Activated naive CD8-positive, alpha-beta T cell treated with anti-CD3 and anti-CD28 coated beads, Interleukin-2, amount 10 ng/mL, durations not matched to agents 7 days and 5 days (primary cell): ENCODE measurements at regions not wholly inside any gene's neighbourhood (a gene's known extent, or its start where the extent isn't known, plus 50 kb on each side); places are given as distances from the start of the nearest gene placed in this dataset.

Experiments
- ATAC-seq: fragments of 150-1000 bp; cut with Tn5 transposase; one replicate; pipeline ENCODE4 v1.10.0; 2021; ENCODE audit warnings: low read depth, moderate library complexity
- POLR2A ChIA-PET: fragments of 350-600 bp; sonication (Branson Sonifier 250); formaldehyde crosslinking; loops from one replicate; lab custom pipeline; 2021; ENCODE audit warnings: antibody characterized with exemption; lab: Charles Lee
- DNase-seq: peaks from one replicate; pipeline ENCODE4 v3.0.0; 2021
- H3K27ac Mint-ChIP-seq: one replicate; pipeline ENCODE4 v1.8.0; 2022; ENCODE audit warnings: mild to moderate bottlenecking, mixed read lengths
- H3K27me3 Mint-ChIP-seq: one replicate; pipeline ENCODE4 v1.8.0; 2022; ENCODE audit warnings: mild to moderate bottlenecking, moderate library complexity, mixed read lengths
- H3K36me3 Mint-ChIP-seq: one replicate; pipeline ENCODE4 v1.8.0; 2021; ENCODE audit warnings: mild to moderate bottlenecking, mixed read lengths
- H3K4me1 Mint-ChIP-seq: one replicate; pipeline ENCODE4 v1.8.0; 2021; ENCODE audit warnings: mixed read lengths
- H3K4me3 Mint-ChIP-seq: one replicate; pipeline ENCODE4 v1.8.0; 2022; ENCODE audit warnings: mild to moderate bottlenecking, moderate library complexity, mixed read lengths
- H3K9me3 Mint-ChIP-seq: one replicate; pipeline ENCODE4 v1.8.0; 2021; ENCODE audit warnings: mixed read lengths

GRCh38 chr2:61713457-61713856, 140.4 kb downstream of the FAM161A start:
- Mint-ChIP-seq H3K27ac (no peak overlapping the region), H3K27me3 (no peaks in the 10 kb centered on the region), H3K4me1 (no peaks in the 10 kb centered on the region), H3K4me3 (no peak overlapping the region), H3K9me3 (no peaks in the 10 kb centered on the region), H3K36me3 (no peaks in the 10 kb centered on the region)
- no peak for ATAC-seq
- POLR2A ChIA-PET = no interaction called here
- no peak for DNase-seq

GRCh38 chr2:61712060-61712459, 141.8 kb downstream of the FAM161A start:
- Mint-ChIP-seq H3K4me1 (peaks cover 2% of the 10 kb centered on the region), H3K36me3 (no peaks in the 10 kb centered on the region), H3K27me3 (peaks cover 2% of the 10 kb centered on the region), H3K9me3 (no peaks in the 10 kb centered on the region), H3K27ac (no peak overlapping the region), H3K4me3 (no peak overlapping the region)
- ATAC-seq (no peak), DNase-seq (no peak)
- POLR2A ChIA-PET = no interaction called here

GRCh38 chr2:61710711-61711110, 143.1 kb downstream of the FAM161A start:
- POLR2A ChIA-PET = no interaction called here
- Mint-ChIP-seq H3K27ac (no peak overlapping the region), H3K4me1 (peaks cover 2% of the 10 kb centered on the region), H3K27me3 (peaks cover 2% of the 10 kb centered on the region), H3K4me3 (no peak overlapping the region), H3K36me3 (no peaks in the 10 kb centered on the region), H3K9me3 (no peaks in the 10 kb centered on the region)
- no peak for DNase-seq
- no peak for ATAC-seq

- H3K9me3 Mint-ChIP-seq = no peaks in the 10 kb centered on the region
- no peak overlapping the region for H3K27ac Mint-ChIP-seq
- peaks cover 2% of the 10 kb centered on the region for H3K4me1 Mint-ChIP-seq
- ATAC-seq (no peak), DNase-seq (no peak)
- POLR2A ChIA-PET = no interaction called here
- H3K4me3 Mint-ChIP-seq = no peak overlapping the region
- H3K27me3 Mint-ChIP-seq = peaks cover 2% of the 10 kb centered on the region
- H3K36me3 Mint-ChIP-seq = no peaks in the 10 kb centered on the region
These were observed 145.6 kb downstream of the FAM161A start for GRCh38 chr2:61707984-61708852.

- Mint-ChIP-seq H3K27ac (no peak overlapping the region), H3K36me3 (no peaks in the 10 kb centered on the region), H3K4me1 (peaks cover 2% of the 10 kb centered on the region), H3K9me3 (no peaks in the 10 kb centered on the region), H3K27me3 (peaks cover 2% of the 10 kb centered on the region), H3K4me3 (no peak overlapping the region)
- DNase-seq (no peak), ATAC-seq (no peak)
- POLR2A ChIA-PET = interaction anchor here (0.6 kb wide), 1 partner anchor 293 kb away, joined by 4 read pairs; no protein-coding TSS in a partner anchor
These were observed 148.2 kb downstream of the FAM161A start for GRCh38 chr2:61705625-61706024.

- Mint-ChIP-seq H3K4me1 (peaks cover 2% of the 10 kb centered on the region), H3K36me3 (no peaks in the 10 kb centered on the region), H3K9me3 (no peaks in the 10 kb centered on the region), H3K27ac (no peak overlapping the region), H3K27me3 (peaks cover 2% of the 10 kb centered on the region), H3K4me3 (no peak overlapping the region)
- DNase-seq (no peak), ATAC-seq (no peak)
- POLR2A ChIA-PET = no interaction called here
These were observed 149.5 kb downstream of the FAM161A start for GRCh38 chr2:61704364-61704763.

GRCh38 chr2:61702088-61702467, 151.8 kb downstream of the FAM161A start:
- H3K4me1 Mint-ChIP-seq = no peaks in the 10 kb centered on the region
- POLR2A ChIA-PET = no interaction called here
- H3K27ac Mint-ChIP-seq = no peak overlapping the region
- no peak for ATAC-seq
- H3K9me3 Mint-ChIP-seq = no peaks in the 10 kb centered on the region
- no peak overlapping the region for H3K4me3 Mint-ChIP-seq
- DNase-seq = no peak
- H3K27me3 Mint-ChIP-seq = no peaks in the 10 kb centered on the region
- no peaks in the 10 kb centered on the region for H3K36me3 Mint-ChIP-seq

- no peaks in the 10 kb centered on the region for H3K36me3 Mint-ChIP-seq
- DNase-seq = no peak
- no peak for ATAC-seq
- H3K27ac Mint-ChIP-seq = no peak overlapping the region
- POLR2A ChIA-PET = no interaction called here
- H3K4me1 Mint-ChIP-seq = no peaks in the 10 kb centered on the region
- no peak overlapping the region for H3K4me3 Mint-ChIP-seq
- H3K27me3 Mint-ChIP-seq = no peaks in the 10 kb centered on the region
- H3K9me3 Mint-ChIP-seq = no peaks in the 10 kb centered on the region
These were observed 153.4 kb downstream of the FAM161A start for GRCh38 chr2:61700464-61700863.

- DNase-seq = peak; percentile 90
- H3K9me3 Mint-ChIP-seq = no peaks in the 10 kb centered on the region
- H3K4me1 Mint-ChIP-seq = peaks cover 12% of the 10 kb centered on the region
- H3K27me3 Mint-ChIP-seq = no peaks in the 10 kb centered on the region
- ATAC-seq = peak; percentile 88
- peak overlapping the region; percentile 84 for H3K4me3 Mint-ChIP-seq
- POLR2A ChIA-PET = interaction anchor here (1.0 kb wide), 1 partner anchor 70 kb away, joined by 3 read pairs; no protein-coding TSS in a partner anchor
- peaks cover 2% of the 10 kb centered on the region for H3K36me3 Mint-ChIP-seq
- H3K27ac Mint-ChIP-seq = peak overlapping the region; percentile 78
These were observed 156.4 kb upstream of the XPO1 start for GRCh38 chr2:61694312-61695274.

GRCh38 chr2:61693744-61694143, 155.6 kb upstream of the XPO1 start:
- Mint-ChIP-seq H3K4me3 (peak overlapping the region; percentile 84), H3K36me3 (peaks cover 2% of the 10 kb centered on the region), H3K27me3 (no peaks in the 10 kb centered on the region), H3K9me3 (no peaks in the 10 kb centered on the region), H3K4me1 (peaks cover 14% of the 10 kb centered on the region), H3K27ac (no peak overlapping the region)
- no peak for DNase-seq
- no peak for ATAC-seq
- POLR2A ChIA-PET = no interaction called here

GRCh38 chr2:61690078-61690596, 152.0 kb upstream of the XPO1 start:
- no peaks in the 10 kb centered on the region for H3K9me3 Mint-ChIP-seq
- H3K27ac Mint-ChIP-seq = no peak overlapping the region
- H3K4me3 Mint-ChIP-seq = no peak overlapping the region
- DNase-seq = no peak
- H3K36me3 Mint-ChIP-seq = peaks cover 4% of the 10 kb centered on the region
- no peak for ATAC-seq
- H3K4me1 Mint-ChIP-seq = peaks cover 14% of the 10 kb centered on the region
- H3K27me3 Mint-ChIP-seq = no peaks in the 10 kb centered on the region
- POLR2A ChIA-PET = no interaction called here

GRCh38 chr2:61689568-61689967, 151.4 kb upstream of the XPO1 start:
- H3K36me3 Mint-ChIP-seq = peaks cover 4% of the 10 kb centered on the region
- H3K27ac Mint-ChIP-seq = no peak overlapping the region
- H3K4me3 Mint-ChIP-seq = peak overlapping the region; percentile 27
- peaks cover 14% of the 10 kb centered on the region for H3K4me1 Mint-ChIP-seq
- DNase-seq (no peak), ATAC-seq (no peak)
- no peaks in the 10 kb centered on the region for H3K27me3 Mint-ChIP-seq
- POLR2A ChIA-PET = no interaction called here
- H3K9me3 Mint-ChIP-seq = no peaks in the 10 kb centered on the region
